ENCODE measurements at regions not wholly inside any gene's neighbourhood (a gene's known extent, or its start where the extent isn't known, plus 50 kb on each side); places are given as distances from the start of the nearest gene placed in this dataset.
"Not testable (repeated sequence)": the region's sequence is repeated elsewhere in the genome, so short reads cannot be mapped to it uniquely, and the experiment has no call there.

DNA sequence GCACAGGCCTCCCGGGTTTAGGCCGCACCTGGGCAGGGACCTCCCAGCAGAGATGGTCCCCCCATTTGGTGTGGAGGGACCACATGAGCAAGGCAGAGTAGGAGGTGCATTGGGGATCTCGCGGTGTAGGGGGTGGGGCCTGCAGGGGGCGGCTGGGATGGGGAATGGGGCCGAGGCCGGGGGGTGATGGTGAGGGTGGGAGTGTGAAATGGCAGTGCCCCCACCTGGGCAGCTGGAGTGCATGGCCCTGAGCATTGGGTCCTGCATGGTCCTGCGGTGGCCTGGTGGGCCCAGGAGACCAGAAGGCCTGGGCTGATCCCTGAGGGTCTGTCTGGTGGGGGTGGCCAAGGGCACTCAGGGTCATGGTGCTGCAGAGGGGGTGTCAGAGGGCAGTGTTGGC lies 111.8 kb downstream of the KIF26A start:
- no peak for DNase-seq (ENCODE audit: low read depth)

DNA sequence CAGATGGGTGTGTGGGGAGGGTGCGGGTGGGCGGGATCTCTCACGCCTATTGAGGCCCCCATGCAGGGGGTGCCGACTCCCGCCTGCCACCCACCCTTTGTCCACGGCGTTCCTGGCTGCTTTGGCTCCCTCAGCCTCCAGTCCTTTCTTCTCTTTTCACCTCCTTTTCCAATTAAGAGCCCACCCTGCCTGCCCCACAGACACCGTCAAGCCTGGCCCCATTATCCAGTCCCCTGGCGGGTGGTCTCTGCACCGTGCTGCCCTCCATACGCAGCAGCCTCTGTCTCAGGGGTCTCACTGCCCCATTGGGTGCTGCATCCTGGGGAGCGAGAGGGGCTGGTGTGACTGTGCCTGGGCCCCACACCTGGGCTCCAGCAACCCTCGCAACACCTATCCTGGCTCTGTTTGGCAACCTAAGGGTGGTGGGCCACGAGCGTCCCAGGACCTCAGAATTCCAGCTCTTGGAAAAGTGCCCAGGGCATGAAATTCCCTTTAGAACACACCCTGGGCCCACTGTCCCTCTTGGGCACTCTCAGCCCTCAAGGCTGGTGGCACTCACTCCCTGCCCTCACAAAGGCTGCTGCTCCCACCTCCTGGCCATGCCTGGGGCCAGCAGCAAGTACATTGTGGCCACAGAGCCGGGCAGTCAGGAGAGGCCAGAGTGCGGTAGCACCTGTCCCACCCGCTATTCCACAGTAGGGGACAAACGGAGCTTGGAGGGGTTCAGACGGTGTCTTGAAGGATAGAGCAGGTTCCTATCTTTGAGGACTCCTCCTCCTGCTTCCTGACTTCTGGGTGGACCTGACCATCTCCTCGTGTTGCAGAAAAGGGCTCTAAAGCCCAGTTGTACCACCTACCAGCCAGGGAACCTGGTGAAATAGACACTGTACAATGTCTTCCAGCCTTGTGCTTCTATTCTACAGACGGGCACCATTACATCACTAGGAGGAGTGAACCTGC lies 114.1 kb downstream of the KIF26A start:
- DNase-seq (ENCODE audit: low read depth), result no peak

DNA sequence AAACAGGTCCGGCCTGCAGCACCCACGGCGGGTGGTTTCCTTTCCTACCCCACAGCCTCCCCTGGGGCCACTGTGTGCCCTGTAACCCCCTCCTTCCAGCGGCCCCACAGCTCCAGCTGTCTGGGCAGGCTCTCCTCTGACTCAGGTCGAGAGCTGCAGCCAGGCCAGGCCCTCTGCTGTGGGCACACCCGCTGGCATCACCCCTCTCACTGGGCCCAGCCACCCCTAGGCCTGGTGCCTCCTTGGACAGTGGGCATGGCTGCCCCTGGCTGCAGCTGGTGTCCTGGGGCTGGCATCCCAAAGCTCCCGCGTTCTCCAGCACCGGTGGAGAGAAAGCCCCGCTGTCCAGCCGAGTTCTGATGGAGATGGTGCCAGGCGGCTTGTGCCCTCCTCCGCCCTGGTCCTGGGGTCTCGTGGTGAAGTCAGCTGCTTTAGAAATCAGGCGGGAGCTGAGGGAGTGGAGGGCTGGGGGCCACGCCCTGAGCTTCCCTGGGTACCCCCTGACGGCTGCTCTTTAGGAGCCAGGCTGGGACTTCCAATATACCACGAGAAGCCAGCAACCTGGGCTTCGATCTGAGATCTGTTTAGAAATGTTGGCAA lies 114.9 kb downstream of the KIF26A start:
- DNase-seq (ENCODE audit: low read depth), result no peak

DNA sequence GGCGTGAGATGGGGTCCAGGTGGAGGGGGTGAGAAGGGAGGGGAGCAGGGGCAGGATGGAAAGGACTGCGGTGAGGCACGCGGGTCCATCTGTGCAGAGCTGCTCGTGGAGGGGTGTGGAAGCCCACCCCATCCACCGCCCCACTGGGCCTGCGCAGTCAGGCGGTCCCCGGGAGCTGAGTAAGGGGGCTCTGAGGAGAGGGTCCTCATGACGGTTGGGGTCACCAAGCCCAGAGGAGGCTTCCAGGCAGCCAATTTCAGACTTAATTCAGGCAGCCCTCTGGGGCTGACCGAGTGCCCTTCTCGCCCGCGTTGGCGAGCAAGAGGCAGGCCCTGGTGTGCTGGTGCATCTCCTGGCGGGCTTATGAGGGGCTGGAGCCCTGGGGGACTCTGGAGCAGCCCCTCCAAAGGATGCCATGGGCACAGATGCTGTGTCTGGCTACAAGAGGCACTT lies 115.5 kb downstream of the KIF26A start:
- DNase-seq (ENCODE audit: low read depth), result no peak

DNA sequence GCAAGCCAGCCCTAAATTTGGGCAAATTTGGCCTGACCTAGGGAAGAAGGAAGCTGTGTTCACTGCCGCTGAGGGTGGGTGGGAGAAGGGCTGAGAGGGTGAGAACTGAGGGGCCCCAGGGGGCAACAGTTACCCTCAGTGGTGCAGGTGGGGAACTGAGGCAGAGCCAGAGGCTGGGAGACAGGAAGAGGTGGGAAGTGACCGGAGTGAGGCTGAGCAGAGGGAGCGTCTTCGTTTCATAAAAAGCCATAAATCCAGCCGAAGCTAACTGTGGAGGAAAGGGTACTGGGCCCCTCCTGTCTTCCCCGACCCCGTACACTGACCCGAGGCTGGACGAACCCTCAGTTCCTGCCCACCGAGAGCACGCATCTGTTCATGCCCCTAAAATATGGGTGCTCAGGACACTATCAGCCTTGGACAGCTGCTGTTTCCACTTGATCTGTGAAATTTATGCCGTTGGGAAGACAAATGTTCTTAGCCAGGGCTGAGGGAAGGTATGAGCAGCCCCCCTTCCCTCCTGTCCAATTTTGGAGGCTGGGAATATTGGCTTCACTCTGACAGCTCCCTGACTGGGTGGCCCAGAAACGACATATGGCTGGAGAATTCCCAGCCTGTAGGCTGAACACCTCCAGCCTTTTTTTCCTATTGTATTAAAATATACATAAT lies 116.5 kb downstream of the KIF26A start:
- DNase-seq (ENCODE audit: low read depth), result no peak

DNA sequence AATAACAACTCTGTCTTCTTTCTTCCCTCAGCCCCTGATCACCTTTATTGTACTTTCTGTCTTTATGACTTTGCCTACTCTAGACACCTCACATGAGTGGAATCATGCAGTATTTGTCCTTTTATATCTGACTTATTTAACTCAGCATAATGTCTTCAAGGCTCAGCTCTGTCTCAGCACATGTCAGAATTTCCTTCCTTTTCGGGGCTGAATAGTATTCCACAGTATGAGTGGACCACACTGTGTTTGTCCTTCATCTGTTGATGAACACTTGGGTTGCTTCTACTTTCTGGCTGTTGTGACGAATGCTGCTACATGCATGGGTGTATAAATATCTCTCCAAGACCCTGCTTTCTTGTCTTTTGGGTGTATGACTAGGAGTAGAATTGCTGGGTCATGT lies 117.6 kb downstream of the KIF26A start:
- DNase-seq (ENCODE audit: low read depth), result no peak

DNA sequence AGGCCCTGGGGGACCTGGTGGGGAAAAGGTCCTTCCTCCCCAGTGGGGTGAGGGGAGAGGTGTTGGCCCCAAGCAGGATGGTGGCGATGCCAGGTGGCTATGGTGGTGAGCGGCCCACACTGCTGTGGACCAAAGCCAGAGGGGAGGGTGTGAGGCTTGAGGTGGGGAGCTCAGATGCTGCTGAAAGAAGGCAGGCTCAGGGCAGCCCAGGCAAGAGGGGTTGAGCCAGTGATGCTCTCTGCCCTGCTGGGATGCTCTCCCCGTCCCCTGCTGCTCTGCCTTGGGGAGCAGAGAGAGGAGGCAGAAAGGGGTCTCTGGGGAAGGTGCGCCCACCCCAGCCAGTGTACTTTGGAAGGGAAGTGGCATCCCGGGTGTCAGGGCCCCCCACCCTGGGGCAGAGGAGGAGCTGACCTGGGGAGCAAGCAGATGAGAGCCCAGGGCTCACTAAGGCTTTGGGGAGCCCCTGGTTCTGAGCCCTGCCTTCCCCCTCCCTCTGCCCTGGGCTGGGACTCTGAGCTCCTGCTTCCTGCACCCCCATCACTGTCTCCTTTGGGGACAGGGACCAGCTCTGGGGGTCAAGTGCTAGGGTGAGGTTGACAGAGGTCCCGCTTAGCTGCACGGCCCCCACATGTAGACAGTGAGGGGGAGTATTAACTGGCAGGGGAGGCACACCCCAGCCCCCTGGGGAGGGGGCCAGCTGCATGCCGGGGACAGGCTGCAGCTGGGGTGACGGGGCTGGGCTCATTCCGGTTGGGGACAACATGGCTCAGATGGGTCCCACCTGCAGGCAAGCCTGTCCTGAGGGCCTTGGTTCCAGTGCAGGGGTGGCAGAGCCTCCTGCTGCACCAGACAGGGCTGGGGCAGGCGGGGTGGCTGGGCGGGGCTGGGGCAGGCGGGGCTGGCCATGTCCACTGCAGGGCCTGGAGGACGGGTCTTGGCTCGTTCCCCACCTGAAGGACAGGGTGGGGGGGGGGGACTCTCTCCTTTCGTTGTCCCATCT lies 124.4 kb downstream of the KIF26A start:
- no peak for DNase-seq (ENCODE audit: low read depth)

DNA sequence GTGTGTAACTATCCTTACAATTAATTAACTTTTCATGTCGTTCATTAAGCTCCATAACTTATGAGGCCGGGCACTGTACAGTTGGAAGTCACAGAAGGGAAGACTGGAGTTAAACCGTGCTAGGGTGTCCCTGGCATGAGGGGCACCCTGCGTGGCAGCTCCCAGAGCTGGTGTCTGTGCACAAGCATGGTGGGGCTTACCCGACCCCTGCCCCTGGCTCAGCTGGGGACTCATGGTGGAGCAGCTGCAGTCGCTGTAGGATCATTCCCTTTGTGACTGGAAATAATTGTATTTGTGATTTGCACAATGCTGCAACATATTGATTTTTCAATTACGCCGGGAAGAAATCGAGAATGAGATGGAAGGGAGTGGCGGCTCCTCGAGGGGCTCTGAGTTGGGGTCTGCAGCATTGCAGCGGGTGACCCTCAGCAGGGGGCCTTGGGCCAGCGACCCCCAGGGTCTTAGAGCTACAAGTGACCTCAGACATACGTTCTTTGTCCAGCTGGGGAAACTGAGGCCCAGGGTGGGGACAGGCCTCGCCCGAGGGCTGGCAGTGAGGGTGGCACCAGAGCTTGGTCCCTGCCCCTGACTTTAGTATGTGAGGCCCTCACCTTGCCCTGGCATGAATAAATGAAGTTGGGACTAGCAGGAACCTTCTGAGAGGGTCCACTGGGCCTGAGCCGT lies 125.4 kb downstream of the KIF26A start:
- DNase-seq (ENCODE audit: low read depth), result no peak

DNA sequence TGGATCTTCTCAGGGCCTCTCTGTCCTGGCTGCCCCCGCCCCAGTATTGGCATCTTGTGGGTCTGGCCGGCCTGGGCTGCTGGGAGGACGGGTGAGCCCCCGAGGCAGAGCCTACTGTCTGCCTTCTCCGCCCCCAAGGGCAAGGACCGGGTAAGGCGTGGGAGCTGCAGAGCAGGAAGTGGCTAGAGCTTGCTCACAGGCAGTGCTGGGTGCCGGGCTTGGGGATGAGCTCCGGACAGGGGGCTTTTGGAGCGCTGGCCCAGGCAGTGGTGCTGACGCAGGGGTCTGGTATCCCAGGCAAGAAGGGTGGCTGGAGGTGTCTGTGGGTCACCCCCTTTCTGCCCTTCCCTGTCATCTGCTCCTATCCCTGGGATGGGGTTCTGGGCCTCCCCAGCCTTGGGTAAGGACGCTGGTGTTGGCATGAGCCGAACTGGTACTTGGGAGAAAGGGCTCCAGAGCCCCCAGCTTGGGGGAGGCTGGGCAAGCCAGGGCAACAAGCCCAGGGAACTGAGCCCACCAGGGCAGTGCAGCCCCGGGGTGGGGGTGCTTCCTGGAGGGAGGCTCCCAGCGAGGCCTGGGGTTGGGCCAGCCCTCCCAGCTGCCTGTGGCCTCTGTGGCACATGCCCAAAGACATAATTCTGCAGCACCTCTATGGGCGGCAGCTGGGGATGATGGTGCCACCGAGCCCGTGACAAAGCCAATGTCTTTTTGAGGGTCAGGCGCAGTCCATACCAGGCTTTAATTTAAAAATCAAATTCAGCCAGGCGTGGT lies 126.3 kb downstream of the KIF26A start:
- DNase-seq (ENCODE audit: low read depth), result no peak

DNA sequence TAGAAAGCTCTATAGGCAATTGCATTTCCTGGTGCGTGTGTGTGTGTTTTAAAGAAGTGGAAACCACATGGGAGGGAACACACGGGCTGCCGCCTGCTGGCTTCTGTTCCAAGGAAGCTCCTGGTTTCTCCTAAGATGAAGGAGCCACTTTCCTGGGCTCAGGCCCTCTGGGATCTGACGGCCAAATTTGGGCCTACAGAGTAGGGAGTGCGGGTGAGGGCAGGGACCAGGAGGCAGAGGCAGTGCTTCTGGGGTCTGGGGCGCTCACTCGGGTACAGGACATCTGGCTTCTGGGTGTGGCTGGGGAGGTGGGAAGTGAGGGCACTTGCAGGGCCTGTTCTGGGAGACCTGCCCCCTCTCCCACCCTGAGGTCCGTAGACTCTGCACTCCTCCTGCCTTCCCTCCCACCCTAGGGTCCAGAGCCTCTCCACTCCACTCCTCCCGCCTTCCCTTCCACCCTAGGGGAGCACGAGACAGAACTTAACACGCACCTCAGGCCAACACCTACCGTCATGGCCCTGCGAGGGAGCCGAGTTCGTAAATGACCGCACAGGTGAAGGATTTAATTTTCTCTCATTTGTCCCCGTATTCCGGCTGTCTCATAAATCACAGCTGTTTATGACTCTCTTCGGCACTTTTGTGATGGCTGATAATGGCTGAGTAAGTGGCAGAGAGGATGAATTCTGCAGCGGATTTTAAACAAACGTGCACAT lies 127.7 kb downstream of the KIF26A start:
- DNase-seq (ENCODE audit: low read depth), result no peak

DNA sequence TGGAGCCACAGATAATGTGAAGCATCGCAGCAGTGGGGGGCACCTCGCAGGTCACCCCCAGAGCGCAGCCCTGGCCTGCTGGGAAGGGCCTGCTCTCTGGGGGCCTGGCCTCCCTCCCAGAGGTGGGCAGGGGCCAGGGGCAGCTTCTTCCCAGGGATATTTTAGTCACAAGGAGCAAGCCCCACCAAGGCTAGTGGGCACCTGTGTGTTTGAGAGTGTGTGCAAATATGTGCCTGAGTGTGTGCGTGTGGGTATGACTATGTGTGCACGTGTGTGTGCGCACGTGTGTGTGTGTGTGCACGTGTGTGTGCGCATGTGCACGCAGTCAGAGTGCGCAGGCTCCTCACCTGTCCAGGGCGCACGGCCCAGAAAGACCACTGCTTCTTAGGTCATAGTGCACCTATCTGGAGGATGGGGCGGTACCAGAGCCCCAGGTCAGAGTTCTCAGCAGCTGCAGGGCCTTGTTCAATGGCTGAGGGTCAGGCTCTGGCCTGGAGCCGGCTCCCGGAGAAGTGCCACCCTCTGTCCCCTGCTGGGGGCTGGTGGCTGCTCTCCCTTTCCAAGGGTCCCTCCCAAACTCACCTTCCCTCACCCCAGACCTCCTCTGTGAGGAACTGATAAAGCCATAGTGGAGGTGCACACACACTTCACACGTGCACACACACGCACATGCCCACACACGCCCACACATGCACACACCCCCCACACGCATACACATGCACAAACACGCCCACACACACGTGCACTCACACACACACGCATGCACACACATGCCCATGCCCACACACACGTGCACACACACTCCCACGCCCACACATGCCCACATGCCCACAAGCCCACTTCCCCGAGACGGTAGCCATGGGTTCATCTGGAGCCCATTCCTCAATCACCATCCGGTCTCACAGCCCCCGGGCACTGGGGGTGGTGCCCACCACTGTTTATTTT lies 128.5 kb downstream of the KIF26A start:
- no peak for DNase-seq (ENCODE audit: low read depth)

DNA sequence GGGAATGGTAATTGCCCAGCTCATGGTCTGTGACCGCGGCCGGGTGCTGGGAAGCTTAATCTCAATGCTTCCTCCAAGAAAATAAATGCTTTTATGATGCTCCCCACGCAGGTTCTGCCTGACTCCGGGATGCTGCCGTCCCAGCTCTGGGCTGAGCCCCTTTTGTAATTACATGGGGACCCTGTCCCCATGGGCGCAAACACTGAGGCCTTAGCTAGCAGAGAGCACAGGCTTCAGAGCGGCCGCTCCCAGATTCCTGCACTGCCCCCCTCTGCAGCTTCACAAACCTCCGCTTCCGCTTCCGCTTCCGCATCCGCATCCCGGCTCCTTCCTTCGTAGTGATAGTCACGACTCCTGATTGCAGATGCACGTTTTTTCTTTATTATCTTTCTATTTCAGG lies 129.5 kb downstream of the KIF26A start:
- no peak for DNase-seq (ENCODE audit: low read depth)

DNA sequence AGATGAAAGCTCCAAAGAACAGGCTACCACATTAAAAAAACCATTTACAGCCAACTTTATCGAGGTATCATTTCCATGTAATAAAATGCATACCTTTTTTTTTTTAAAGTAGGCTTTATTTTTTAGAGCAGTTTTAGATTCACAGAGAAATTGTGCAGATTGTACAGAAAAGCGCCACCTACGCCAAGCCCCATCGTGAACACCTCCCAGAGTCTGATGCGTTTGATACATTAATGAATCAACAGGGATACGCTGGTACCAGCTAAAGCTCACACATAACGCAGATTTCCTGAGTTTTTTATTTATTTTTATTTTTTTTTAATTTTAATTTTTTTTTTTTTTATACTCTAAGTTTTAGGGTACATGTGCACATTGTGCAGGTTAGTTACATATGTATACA lies 129.9 kb downstream of the KIF26A start:
- DNase-seq (ENCODE audit: low read depth), result no peak

DNA sequence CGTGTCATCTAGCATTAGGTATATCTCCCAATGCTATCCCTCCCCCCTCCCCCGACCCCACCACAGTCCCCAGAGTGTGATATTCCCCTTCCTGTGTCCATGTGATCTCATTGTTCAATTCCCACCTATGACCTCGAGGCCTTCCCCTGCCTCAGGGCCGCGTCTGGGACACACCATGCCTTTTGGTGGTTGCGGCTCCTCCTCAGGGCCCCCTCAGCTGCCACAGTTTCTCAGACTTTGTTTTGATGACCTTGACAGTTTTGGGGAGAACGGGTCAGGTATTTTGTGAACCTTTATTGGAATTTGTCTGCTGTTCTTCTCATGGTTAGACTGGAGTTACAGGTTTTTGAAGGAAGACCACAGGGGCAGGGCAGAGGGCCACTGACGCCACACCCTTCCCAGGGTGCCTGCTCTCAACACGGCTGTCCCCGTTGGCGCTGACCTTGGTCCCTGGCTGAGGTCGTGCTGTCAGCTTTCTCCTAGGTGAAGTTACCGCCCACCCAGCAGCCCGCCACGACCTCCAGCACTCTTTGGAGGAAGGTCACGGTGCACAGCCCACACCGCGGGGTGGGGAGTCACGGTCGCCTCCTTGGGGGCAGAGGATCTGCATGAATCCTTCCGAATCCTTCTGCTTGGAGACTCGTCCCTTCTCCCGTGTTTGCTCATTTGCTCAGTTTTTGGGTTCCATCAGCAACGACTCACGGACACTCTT lies 130.5 kb downstream of the KIF26A start:
- no peak for DNase-seq (ENCODE audit: low read depth)

DNA sequence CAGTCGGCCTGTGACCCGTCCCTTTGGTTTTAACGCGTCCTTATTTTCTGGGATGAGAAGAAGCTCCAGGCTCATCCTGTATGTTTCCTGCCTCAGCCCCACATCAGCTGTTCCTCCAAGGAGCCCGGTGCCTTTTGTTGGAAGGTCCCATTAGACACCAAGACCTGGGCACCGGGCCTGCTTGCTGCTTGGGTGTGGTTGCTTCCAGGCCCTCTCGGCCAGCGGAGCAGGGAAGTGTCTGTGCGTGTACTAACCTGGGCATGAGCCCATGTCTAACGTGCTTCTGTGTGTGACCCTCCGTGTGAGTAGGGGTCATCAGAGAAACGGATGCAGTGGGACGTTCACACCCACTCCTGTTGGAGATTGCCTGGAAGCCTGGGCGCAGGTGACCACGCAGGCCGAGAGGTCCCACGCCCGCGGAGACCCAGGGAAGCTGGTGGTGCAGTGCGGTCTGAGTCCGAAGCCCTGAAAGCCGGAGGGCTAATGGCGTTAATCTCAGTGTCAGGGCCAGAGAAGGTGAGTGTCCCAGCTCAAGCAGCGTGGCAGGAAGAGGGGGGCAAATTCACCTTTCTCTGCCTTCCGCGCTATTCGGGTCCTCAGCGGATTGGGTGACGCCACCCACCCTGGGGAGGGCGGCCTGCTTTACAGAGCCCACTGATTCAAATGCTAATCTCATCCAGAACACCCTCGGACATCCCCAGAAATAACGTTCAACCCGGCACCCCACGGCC lies 131.3 kb downstream of the KIF26A start:
- not testable (repeated sequence) for DNase-seq (ENCODE audit: low read depth)

DNA sequence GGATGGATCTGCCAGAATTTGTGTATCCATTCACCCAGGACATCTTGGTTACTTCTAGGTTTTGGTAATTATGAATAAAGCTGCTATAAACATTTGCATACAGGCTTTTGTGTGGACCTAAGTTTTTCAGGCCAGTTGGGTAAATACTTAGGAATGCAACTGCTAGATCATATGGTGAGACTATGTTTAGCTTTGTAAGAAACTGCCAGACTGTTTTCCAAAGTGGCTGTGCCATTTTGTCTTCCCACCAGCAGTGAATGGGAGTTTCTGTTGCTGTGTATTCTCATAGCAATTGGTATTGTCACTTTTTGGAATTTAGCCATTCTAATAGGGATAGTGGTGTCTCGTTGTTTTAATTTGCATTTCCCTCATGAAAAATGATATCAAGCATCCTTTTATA lies 133.0 kb downstream of the KIF26A start:
- no peak for DNase-seq (ENCODE audit: low read depth)

DNA sequence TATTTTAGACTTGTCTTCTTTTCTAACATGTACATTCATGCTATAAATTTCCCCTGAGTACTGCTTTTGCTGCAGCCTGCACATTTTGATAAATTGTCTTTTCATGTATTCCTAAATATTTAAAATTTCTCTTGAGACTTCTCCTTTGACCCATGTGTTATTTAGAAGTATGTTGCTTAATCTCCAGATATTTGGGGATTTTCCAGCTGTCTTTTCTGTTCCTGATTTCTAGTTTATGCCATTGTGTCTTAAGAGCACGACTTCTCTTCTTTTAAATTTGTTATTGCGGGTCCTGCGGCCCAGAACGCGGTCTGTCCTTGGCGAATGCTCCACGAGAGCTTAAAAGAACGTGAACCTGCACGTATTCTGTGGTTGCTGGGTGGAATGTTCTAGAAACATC lies 136.4 kb downstream of the KIF26A start:
- no peak for DNase-seq (ENCODE audit: low read depth)
